ENCODE measurements at regions not wholly inside any gene's neighbourhood (a gene's known extent, or its start where the extent isn't known, plus 50 kb on each side); places are given as distances from the start of the nearest gene placed in this dataset.

DNA sequence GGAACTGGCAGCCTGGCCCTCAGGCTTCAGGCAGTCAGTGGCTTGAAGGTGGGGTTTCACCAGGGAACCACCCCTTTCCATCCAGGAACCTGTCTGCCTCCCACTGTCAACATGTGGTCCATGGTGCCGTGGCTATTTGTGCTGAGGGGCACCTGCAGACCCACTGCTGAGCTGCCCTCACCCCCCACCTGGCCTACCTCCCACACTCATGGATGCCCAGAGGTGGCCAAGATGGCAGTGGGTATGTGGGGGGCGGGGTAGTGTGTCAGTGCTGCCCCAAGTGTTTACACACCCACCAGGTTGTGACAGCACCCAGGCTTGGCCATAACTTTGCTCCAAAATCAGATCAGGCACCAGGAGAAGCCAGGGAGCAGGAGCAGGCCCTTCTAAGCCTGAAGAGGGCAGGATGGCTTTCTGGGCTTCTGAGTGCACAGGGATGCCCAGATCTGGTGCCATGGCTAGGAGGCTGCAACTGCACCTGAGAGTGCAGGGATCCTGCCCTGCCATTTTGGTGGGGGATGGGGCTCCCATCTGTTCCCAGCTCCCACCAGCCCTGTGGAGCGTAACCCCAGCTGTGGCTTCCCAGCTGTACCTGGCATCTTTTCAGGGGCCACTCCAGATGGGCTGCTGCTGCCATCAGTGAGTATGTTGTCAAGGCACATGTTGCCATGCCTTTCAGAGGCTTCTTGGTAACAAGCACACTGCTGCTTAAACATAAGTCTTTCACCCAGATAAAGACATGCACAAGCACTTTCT lies 263.9 kb downstream of the LRIG3 start:
- TF ChIP-seq, protein P1, sequence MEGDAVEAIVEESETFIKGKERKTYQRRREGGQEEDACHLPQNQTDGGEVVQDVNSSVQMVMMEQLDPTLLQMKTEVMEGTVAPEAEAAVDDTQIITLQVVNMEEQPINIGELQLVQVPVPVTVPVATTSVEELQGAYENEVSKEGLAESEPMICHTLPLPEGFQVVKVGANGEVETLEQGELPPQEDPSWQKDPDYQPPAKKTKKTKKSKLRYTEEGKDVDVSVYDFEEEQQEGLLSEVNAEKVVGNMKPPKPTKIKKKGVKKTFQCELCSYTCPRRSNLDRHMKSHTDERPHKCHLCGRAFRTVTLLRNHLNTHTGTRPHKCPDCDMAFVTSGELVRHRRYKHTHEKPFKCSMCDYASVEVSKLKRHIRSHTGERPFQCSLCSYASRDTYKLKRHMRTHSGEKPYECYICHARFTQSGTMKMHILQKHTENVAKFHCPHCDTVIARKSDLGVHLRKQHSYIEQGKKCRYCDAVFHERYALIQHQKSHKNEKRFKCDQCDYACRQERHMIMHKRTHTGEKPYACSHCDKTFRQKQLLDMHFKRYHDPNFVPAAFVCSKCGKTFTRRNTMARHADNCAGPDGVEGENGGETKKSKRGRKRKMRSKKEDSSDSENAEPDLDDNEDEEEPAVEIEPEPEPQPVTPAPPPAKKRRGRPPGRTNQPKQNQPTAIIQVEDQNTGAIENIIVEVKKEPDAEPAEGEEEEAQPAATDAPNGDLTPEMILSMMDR (IDR thresholded peaks at IDR 0.05; ENCODE audit: insufficient read depth, low read length) = no peak
- TF ChIP-seq POLR2AphosphoS5 (IDR thresholded peaks at IDR 0.05; ENCODE audit: low read depth) = no peak
- TF ChIP-seq, protein P2, sequence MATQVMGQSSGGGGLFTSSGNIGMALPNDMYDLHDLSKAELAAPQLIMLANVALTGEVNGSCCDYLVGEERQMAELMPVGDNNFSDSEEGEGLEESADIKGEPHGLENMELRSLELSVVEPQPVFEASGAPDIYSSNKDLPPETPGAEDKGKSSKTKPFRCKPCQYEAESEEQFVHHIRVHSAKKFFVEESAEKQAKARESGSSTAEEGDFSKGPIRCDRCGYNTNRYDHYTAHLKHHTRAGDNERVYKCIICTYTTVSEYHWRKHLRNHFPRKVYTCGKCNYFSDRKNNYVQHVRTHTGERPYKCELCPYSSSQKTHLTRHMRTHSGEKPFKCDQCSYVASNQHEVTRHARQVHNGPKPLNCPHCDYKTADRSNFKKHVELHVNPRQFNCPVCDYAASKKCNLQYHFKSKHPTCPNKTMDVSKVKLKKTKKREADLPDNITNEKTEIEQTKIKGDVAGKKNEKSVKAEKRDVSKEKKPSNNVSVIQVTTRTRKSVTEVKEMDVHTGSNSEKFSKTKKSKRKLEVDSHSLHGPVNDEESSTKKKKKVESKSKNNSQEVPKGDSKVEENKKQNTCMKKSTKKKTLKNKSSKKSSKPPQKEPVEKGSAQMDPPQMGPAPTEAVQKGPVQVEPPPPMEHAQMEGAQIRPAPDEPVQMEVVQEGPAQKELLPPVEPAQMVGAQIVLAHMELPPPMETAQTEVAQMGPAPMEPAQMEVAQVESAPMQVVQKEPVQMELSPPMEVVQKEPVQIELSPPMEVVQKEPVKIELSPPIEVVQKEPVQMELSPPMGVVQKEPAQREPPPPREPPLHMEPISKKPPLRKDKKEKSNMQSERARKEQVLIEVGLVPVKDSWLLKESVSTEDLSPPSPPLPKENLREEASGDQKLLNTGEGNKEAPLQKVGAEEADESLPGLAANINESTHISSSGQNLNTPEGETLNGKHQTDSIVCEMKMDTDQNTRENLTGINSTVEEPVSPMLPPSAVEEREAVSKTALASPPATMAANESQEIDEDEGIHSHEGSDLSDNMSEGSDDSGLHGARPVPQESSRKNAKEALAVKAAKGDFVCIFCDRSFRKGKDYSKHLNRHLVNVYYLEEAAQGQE (IDR thresholded peaks at IDR 0.05; ENCODE audit: insufficient replicate concordance, low read depth) = no peak
- TF ChIP-seq SPI1 (IDR thresholded peaks at IDR 0.05; ENCODE audit: borderline replicate concordance, low read depth) = no peak
- no peak for TF ChIP-seq GABPA (IDR thresholded peaks at IDR 0.05; ENCODE audit: low read depth)
- no peak overlapping the region for H3K27ac ChIP-seq (replicated peaks)
- no peak for DNase-seq (ENCODE audit: low read depth in 1 of 2, low spot score in 1 of 2)
- peaks cover 2% of the 10 kb centered on the region for H3K27me3 ChIP-seq (ENCODE audit: insufficient read depth, poor library complexity, severe bottlenecking)
- no peak overlapping the region for H3K4me3 ChIP-seq (replicated peaks; ENCODE audit: insufficient read depth, low read length)

DNA sequence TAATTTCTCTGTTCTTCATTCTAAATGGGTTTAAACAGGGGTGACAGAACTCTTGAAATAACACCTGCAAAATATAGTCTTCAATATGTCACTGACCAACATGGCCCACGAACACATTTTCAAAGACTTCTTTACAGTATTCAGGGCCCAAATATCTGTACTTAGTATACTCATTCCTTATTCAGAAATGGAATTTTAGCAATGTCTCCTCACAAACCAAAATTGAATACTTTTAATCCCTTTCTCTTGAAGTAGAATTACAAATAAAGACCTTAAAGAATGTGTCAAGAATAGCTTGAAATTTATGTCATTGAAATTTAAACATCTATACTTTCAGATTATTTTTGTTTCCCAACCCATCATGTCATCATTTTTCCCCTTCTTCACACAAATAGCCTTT lies 263.1 kb downstream of the LRIG3 start:
- Histone ChIP-seq H3K27me3 (ENCODE audit: insufficient read depth, poor library complexity, severe bottlenecking) (peaks cover 2% of the 10 kb centered on the region), H3K27ac (replicated peaks) (no peak overlapping the region), H3K4me3 (replicated peaks; ENCODE audit: insufficient read depth, low read length) (no peak overlapping the region)
- no peak for DNase-seq (ENCODE audit: low read depth in 1 of 2, low spot score in 1 of 2)
- TF ChIP-seq GABPA (IDR thresholded peaks at IDR 0.05; ENCODE audit: low read depth) = no peak
- TF ChIP-seq, protein P1 (IDR thresholded peaks at IDR 0.05; ENCODE audit: insufficient read depth, low read length) = no peak
- no peak for TF ChIP-seq SPI1 (IDR thresholded peaks at IDR 0.05; ENCODE audit: borderline replicate concordance, low read depth)
- TF ChIP-seq, protein P2 (IDR thresholded peaks at IDR 0.05; ENCODE audit: insufficient replicate concordance, low read depth) = no peak
- TF ChIP-seq POLR2AphosphoS5 (IDR thresholded peaks at IDR 0.05; ENCODE audit: low read depth) = no peak

DNA sequence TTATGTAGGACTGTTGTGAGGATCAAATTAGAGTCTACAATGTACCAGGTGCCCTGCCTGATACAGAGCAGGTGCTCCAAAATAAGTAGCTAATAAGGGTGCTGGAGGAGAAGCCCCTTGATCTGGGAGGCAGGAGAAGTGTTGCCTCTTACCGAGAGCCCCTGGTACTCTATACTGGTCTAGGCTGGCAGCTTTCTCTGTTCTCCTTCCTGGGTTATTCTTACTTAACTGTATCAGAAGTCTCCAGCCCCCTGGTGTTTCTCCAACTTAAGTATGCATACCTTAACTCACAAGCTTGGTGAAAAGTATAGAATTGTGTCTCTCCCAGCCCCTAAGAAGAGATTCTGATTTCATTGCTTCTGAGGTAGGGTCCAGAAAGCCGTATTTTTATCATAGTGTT lies 254.9 kb downstream of the LRIG3 start:
- TF ChIP-seq, protein P1 (IDR thresholded peaks at IDR 0.05; ENCODE audit: insufficient read depth, low read length) = no peak
- TF ChIP-seq POLR2AphosphoS5 (IDR thresholded peaks at IDR 0.05; ENCODE audit: low read depth) = no peak
- TF ChIP-seq SPI1 (IDR thresholded peaks at IDR 0.05; ENCODE audit: borderline replicate concordance, low read depth) = no peak
- TF ChIP-seq, protein P2 (IDR thresholded peaks at IDR 0.05; ENCODE audit: insufficient replicate concordance, low read depth) = no peak
- no peak for TF ChIP-seq GABPA (IDR thresholded peaks at IDR 0.05; ENCODE audit: low read depth)
- no peak for DNase-seq (ENCODE audit: low read depth in 1 of 2, low spot score in 1 of 2)
- H3K27ac ChIP-seq (replicated peaks) = no peak overlapping the region
- no peak overlapping the region for H3K4me3 ChIP-seq (replicated peaks; ENCODE audit: insufficient read depth, low read length)
- no peaks in the 10 kb centered on the region for H3K27me3 ChIP-seq (ENCODE audit: insufficient read depth, poor library complexity, severe bottlenecking)

Data from HL-60 (cell line).